ENCODE measurements at regions not wholly inside any gene's neighbourhood (a gene's known extent, or its start where the extent isn't known, plus 50 kb on each side); places are given as distances from the start of the nearest gene placed in this dataset.

- TF ChIP-seq MAFK (IDR thresholded peaks at IDR 0.05; ENCODE audit: partially characterized antibody) (no peak), ATOH8 (CRISPR knock-in tag; IDR thresholded peaks at IDR 0.05; ENCODE audit: low read depth) (no peak), ELK1 (IDR thresholded peaks at IDR 0.05; ENCODE audit: low read depth, low read length) (no peak), PHF8 (IDR thresholded peaks at IDR 0.05; ENCODE audit: borderline replicate concordance, low read depth) (no peak), CEBPB (IDR thresholded peaks at IDR 0.05) (no peak), SREBF2 (IDR thresholded peaks at IDR 0.05) (no peak), REST (IDR thresholded peaks at IDR 0.05) (no peak), RAD21 (conservative IDR thresholded peaks at IDR 0.05 in 1 of 2, IDR thresholded peaks at IDR 0.05 in 1 of 2) (no peak), RARB (CRISPR knock-in tag; IDR thresholded peaks at IDR 0.05) (no peak), TFCP2L1 (CRISPR knock-in tag; IDR thresholded peaks at IDR 0.05) (no peak), USF2 (IDR thresholded peaks at IDR 0.05) (no peak), PBX3 (IDR thresholded peaks at IDR 0.05) (no peak), EHMT2 (IDR thresholded peaks at IDR 0.05; ENCODE audit: low read depth) (no peak), CHD2 (IDR thresholded peaks at IDR 0.05; ENCODE audit: low read length, partially characterized antibody) (no peak)
- no peak for ATAC-seq
- Histone ChIP-seq H3K9me3 (peaks cover 7% of the 10 kb centered on the region; the same call in 2 of the 3 replicates), H3K4me3 (no peak overlapping the region), H3K4me2 (no peak overlapping the region), H3K27ac (no peak overlapping the region), H3K4me1 (no peaks in the 10 kb centered on the region)
- 76% methylated on average over 4 of the region's 4 CpGs for WGBS (ENCODE audit: missing lambda C conversion rate)
- ChIA-PET POLR2A (no interaction called here), CTCF (no interaction called here)
- no peak for DNase-seq (ENCODE audit: low read depth in 1 of 2, low spot score in 1 of 2)
- FAIRE-seq, result no peak
These were observed 101.4 kb downstream of the MTPAP start for GRCh38 chr10:30247704-30248103.

- ATAC-seq, result no peak
- 44% methylated on average over 6 of the region's 6 CpGs for WGBS (ENCODE audit: missing lambda C conversion rate)
- no peak overlapping the region for H3K27ac ChIP-seq
- POLR2A ChIA-PET, result no interaction called here
- H3K9me3 ChIP-seq, result no peaks in the 10 kb centered on the region
- FAIRE-seq, result no peak
- H3K4me3 ChIP-seq, result no peak overlapping the region
- no peaks in the 10 kb centered on the region for H3K4me1 ChIP-seq
- CTCF ChIA-PET, result interaction anchor here (1.1 to 2.8 kb wide), 11 partner anchors 9 to 242 kb away, joined by 3 to 23 read pairs (median 7); no protein-coding TSS in a partner anchor
- no peak for DNase-seq (ENCODE audit: low read depth in 1 of 2, low spot score in 1 of 2)
- no peak overlapping the region for H3K4me2 ChIP-seq
- TF ChIP-seq RARB (CRISPR knock-in tag; IDR thresholded peaks at IDR 0.05), result no peak
- TF ChIP-seq KDM5A (IDR thresholded peaks at IDR 0.05), result no peak
- TF ChIP-seq BCL3 (IDR thresholded peaks at IDR 0.05), result no peak
- no peak for TF ChIP-seq HES2 (IDR thresholded peaks at IDR 0.05)
- TF ChIP-seq EP300 (IDR thresholded peaks at IDR 0.05), result no peak
- no peak for TF ChIP-seq NFE2L2 (conservative IDR thresholded peaks at IDR 0.05; ENCODE audit: low read length)
- TF ChIP-seq HMGXB4 (CRISPR knock-in tag; IDR thresholded peaks at IDR 0.05; ENCODE audit: borderline replicate concordance), result no peak
- TF ChIP-seq ATOH8 (CRISPR knock-in tag; IDR thresholded peaks at IDR 0.05; ENCODE audit: low read depth), result no peak
- no peak for TF ChIP-seq USF2 (IDR thresholded peaks at IDR 0.05)
- no peak for TF ChIP-seq HDAC2 (IDR thresholded peaks at IDR 0.05)
- TF ChIP-seq KDM1A (IDR thresholded peaks at IDR 0.05; ENCODE audit: low read depth), result no peak
- TF ChIP-seq TFCP2L1 (CRISPR knock-in tag; IDR thresholded peaks at IDR 0.05), result no peak
These were observed 107.5 kb downstream of the MTPAP start for GRCh38 chr10:30241422-30242110.
